GM21723 (cell line): ENCODE measurements at regions not wholly inside any gene's neighbourhood (a gene's known extent, or its start where the extent isn't known, plus 50 kb on each side); places are given as distances from the start of the nearest gene placed in this dataset.
"Not testable (repeated sequence)": the region's sequence is repeated elsewhere in the genome, so short reads cannot be mapped to it uniquely, and the experiment has no call there.

Experiments used
- ATAC-seq: cut with Tn5 transposase; IDR thresholded peaks from one replicate; pipeline ENCODE4 v1.9.1; 2021; ENCODE audit warnings: mild to moderate bottlenecking, moderate library complexity; ENCODE audit not compliant: unreplicated experiment

DNA sequence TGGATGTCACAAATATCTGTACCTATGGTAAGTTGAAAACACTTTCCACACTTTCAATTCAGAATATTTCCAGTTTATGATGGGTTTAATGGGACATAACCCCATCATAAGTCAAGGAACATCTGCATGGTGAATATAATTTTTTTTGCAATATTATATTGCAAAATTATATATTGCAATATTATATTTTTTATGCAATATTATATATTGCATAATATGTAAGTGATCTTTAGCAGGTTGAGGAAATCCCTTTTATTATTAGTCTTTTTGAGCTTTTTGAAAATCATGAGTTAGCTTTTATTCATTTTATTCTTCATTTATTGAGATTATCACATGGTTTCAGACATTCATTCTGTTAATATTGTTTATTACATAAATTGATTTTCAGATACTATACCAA lies 342.2 kb upstream of the GALNT5 start:
- ATAC-seq, result no peak

DNA sequence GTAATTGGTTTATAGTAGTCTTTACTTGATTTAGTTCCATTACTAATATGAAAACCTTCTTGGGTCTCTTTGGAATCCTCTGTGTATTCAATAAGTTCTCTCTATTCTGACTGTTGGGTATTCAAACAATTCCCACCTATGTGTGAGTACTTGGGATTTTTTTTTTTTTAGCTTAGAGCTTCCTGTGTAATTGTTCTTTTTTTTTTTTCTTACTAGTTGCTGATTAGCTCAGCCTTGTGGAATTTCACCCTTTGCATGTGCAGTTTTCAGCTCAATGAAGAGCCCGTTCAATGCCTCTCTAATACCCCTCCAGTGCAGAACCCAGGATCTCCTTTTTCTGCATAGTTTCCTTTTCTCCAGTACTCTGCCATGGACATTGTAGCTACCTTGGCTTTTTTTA lies 339.1 kb upstream of the GALNT5 start:
- no peak for ATAC-seq

DNA sequence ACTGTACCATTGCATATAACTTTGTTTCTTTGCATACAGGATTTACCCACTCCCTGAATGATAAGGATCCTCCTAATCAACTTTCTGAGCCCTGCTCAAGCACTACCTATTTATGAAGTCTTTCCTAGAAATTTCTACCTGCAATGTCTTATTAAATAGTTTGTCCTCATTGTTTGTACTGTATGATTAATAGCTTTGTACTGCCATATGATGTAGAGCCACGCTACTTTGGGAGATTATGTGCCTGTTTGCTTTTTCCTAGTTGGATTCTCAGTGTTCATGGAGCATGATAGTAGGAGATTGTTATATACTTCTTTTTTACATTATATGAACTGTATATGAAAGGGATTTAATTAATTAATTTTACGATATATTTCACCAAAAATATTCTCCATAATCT lies 327.1 kb upstream of the GALNT5 start:
- no peak for ATAC-seq

DNA sequence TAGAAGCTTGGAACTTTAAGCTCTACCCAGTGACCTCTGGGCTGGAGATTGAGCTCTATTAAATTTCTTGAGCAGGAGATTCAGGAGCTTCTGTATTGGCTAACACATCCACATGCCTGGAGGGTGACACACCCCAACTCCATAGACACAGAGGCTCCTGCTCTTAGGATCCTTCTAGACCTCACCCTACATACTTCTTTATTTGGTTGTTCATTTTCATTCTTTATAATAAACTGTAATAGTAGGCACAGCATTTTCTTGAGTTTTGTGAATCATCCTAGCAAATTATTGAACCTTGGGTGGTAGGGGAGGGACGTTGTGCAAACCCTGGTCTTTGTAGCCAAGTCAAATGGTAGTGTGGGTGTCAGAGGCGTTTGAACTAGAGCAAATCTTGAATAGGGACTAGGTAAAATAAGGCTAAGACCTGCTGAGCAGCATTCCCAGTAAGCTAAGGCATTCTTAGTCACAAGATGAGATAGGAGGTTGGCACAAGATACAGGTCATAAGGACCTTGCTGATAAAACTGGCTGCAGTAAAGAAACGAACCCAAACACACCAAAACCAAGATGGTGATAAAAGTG lies 323.8 kb upstream of the GALNT5 start:
- ATAC-seq, result no peak

DNA sequence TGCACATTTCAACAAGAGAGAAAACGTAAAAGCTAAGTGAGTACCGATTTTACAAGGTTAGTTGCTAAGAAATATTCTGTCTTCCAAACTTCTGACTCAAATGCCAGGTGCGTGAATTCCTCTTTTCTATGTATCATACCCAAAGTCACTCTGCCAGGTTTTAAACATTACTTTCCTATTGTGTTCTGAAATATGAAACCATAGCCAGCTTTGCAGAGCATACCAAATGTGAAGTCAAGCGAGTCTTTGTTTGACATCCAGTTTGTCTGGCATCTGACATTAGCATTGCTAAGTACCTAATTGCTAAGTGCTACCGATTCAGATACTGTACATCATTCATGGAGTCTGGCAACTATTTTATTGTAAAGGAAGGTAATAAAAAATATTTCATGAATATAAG lies 321.9 kb upstream of the GALNT5 start:
- no peak for ATAC-seq

DNA sequence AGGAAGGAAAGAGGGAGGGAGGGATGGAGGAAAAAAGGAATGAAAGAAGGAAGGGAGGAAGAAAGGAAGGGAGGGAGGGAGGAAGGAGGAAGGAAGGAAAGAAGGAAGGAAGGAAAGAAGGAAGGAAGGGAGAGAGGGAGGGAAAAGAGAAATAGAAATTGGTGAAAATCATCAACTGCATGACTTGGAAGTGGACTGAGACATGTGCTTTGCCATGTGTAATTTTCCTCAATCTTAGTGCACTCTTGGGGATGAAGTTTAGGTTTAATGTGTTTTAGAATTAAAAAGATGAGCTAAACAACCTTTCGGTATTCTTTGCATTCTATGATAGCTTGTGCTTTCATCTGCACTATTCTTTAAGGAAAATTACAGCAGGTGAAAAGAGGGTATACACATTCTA lies 320.1 kb upstream of the GALNT5 start:
- no peak for ATAC-seq

DNA sequence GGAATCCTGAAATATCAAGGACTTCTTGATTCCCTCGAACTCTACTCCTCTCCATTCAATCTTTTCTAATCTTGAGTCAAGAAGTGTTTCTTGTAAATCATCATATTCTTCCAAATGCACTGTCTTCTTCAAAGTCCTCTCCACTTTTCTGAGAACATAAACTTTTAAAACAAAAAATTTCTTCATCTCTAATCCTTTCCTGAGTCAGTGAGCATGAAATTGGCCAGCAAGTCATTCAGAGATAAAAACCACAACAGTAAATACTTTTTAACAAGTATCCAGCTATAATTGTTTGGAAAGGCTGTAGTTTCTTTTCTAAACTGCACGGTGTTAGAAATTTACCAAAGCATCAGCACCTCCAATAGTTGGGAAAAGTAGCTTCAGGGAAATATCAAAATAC lies 312.6 kb upstream of the GALNT5 start:
- ATAC-seq, result no peak

DNA sequence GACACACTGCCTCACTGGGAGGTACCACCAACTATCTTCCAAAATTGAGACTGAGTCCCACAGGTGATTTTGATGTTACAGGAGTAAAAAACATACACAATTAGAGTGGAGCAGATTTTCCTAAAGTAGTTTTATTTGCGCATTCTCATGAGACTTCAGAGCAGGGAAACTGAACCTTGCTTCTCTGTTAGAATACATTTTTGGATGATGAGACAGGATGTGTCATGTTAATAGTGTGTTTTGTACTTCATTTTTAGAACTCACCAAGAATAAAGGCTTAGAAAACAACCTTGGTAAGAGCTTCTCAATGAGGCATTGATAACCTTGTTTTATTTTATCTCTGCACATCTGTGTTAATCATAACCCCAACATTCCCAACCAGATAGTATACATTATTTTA lies 310.2 kb upstream of the GALNT5 start:
- ATAC-seq, result no peak

DNA sequence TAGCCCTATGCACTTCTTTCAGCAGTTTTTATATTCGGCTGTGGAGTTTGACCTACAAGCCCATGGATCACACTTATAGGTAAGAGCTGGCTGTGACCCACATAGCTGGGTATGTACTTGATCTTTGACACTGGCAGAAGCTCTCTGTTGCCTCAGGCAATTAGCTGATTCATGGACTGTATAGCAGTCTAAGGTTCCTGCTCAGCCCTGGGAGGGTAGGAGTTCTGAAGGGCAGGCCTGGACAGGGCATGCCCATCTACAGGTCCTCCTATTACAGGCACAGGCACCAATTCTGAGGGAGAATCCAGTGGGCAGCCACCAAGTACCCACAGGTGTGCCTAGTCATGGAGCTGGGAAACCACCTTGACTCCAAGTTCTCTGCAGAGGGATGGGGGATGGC lies 301.8 kb upstream of the GALNT5 start:
- no peak for ATAC-seq

DNA sequence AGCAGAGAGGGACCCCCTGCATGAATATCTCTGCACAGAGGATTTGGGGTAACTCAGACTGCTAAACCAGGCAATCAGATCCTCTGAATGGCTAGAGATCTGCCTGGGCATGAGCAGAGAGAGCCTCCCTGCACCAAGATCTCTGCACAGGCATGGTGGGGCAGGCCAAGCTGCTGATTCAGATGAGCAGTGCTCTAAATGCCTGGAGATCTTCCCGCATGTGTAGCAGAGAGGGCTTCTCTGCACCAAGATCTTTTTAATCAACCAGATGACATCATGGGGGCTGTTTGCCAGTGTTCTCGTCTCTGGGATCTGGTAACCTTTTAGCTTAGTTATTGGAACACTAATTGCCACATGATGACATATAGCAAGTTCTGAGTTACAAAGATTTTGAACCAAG lies 301.3 kb upstream of the GALNT5 start:
- ATAC-seq, result no peak

DNA sequence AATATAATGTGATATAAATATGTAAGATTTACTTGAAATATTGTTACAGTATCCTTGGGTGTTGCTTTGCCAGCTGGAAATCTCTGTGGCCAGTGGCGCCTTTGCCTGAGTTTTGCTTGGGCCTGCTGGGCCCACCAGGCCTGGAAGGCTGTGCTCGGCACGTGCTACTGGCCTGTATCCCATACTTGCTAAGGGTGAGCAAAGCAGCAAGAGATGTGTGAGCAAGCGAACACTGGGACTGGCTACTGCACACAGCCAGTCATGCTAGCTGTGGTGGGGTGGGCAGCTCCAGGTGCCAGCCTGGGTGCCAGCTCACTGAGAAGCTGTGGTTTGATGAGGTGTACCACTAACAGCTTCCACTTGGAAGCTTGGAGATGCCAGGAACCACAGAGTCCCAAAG lies 299.1 kb upstream of the GALNT5 start:
- ATAC-seq, result no peak

DNA sequence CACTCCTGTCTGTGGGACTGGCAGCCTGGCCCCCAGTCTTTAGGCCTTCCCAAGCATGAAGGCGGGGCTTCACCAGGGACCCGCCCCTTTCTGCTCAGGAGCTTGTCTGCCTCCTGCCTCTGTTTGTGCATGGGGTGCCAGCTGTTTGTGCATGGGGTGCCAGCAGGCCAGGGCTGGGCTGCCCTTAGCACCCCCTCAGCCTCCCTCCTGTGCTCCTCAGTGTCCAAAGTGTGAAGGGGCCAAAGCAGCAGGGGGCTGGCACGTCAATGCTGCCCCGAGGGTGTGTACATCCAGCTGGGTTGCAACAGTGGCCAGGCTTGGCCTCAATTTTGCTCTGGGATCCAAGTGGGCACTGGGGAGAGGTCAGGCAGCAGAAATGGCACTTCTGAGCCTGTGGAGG lies 298.0 kb upstream of the GALNT5 start:
- ATAC-seq, result no peak

DNA sequence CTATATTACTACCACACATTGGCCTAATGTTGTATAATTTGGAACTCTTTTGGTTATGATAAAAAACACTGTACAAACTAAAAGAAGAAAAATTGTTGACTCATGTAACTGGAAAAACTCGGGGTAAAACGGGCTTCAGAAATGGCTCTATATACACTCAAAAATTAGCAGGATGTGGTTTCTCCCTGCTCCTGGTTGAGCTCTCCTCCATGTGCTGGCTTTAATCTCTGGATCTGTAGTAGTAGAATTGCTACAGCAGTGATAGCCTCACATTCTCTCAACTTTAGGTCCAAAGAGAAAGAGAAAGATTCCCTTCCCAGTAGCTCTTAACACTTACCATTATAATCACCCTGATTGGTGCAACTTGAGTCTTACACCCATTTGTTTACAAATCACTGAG lies 274.9 kb upstream of the GALNT5 start:
- no peak for ATAC-seq

DNA sequence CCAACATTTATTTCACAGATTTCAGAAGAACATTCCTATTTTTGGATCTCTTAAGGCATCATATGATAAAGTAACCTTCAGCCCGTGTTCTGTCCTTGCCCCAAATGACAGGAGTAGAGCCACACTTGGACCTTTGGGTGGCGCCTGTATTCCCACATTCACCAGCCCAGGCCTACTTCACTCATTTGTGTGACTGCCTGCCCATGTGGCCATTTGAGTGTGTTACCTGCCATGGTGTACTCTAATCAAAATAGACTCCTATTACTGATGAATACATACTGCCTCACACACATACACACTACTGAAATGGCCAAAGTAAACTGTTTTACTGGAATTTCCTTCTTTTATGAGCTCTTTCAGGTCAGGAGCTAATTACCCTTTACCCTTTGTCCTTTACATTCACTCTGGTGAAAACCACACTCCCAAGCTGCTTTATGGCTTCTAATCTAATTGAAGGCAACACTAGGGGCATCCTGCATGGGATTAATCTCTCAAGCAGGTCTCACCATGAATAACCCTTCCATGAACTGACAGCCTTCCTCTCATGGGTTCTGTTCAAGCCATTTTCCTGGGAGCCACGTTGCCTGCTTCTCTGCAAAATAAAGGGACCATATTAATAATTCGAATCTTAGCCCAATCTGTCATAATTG lies 271.0 kb upstream of the GALNT5 start:
- ATAC-seq, result no peak

DNA sequence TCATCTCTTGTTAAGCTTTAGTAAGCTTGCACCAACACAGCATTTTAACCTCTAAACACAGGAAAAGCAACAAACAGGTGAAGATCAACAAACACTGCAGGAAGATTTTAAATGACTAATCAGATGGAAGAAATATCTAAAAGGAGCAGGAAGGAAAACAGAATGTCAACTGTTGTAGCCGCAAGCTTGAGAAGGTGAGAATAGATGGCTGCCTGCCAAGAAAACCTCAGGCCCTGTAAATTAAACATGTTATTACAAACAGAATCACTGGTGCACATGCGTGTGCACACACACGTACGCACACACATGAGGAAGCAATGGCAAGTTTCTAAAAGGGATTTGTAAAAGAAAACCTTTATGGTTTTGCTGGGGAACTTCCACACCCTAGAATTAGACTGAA lies 257.8 kb upstream of the GALNT5 start:
- no peak for ATAC-seq

DNA sequence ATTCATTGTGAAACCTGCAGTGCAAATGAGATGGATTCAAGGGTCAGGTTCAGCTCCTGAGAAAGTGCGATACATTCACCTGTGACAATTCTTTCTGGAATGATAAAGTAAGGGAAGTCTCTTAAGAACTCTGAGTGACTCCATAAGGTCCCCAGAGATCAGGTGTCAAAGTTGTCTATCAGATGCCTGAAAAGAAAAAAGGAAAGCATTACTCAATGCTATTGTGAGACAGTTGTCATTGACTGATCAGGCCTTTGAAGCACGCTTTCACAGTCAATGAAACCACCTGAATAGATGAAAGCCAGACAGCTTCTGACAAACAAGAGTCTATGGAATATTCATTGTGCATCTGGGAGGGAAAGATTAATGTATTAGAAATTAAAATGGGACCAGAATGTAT lies 252.7 kb upstream of the GALNT5 start:
- no peak for ATAC-seq

DNA sequence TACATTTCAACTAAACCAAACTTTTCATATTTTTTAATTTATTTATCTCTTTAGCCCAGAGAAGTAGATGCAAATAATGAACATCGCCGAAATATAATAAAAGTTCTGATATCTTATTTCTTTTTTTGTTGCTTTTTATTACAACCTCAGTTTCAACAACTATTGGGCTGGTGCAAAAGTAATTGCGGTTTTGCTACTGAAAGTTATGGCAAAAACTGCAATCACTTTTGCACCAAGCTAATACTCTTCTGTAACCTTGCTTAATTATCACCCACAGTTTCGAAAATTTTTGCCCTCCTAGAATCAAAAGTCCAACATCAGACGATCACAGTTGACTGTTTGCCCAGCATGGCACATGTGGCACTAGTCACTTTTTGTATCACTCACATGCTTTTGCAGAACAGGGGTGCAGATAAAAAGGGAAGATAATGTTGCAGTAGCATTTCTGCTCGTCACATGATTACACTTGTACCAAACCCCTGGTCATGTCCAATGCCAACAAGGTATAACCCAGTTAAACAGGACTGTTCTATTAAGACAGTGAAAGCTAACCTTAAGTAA lies 242.4 kb upstream of the GALNT5 start:
- no peak for ATAC-seq

DNA sequence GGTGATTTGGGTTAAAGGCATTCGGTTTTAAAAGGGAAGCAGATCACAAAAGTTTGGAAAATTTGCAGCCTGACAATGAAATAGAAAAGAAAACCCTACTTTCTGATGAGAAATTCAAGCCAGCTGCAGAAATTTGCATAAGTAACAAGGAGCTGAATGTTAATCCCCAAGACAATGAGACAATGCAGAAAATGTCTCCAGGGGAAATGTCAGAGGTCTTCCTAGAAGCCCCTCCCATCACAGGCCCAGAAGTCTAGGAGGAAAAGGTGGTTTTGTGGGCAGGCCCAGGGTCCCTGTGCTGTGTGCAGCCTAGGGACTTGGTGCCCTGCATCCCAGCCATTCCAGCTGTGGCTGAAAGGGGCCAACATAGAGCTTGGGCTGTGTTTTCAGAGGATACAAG lies 234.2 kb upstream of the GALNT5 start:
- ATAC-seq, result not testable (repeated sequence)

DNA sequence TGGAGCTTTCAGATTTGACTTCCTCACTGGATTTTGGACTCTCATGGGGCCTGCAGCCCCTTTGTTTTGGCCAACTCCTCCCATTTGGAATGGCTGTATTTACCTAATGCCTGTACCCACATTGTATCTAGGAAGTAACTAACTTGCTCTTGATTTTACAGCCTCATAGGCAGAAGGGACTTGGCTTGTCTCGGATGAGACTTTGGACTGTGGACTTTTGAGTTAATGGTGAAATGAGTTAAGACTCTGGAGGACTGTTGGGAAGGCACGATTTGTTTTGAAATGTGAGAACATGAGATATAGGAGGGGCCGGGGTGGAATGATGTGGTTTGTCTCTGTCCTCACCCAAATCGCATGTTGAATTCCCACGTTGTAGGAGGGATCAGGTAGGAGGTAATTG lies 233.4 kb upstream of the GALNT5 start:
- no peak for ATAC-seq

DNA sequence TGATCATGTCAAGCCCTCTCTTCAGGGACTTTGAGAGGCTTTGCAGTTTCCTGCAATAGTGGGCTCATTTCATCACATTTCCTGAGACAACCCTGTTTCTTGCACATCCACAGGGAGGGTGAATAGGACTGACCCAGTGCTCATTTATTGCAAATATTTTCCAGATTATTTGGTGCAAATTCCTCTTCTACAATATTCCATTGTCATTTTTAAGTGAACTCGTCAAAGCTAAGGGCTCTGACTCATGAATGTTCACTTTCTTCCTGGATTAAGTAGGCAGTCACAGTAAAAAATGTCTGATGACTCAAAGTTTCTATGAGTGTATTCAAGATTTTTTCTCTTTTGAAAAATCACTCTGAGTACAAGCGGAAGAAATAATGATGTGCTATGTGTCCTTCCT lies 225.5 kb upstream of the GALNT5 start:
- no peak for ATAC-seq

DNA sequence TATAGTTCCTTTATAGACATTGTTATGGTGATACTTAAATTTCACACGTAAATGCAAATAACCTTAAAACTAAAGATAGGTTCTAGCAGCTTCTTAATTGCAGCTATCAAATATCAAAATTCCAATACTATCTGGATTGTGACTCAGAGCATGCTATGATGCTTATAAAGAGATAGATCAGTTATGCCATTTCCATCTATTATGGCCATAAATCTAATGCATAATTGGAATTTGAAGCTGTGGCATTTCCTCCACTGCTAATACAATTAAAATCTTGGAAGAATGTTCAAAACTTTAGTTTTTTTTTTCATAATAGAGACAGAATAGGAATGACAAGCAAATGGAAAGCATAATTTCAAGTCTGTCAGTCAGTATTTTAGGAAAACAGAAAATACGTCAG lies 220.8 kb upstream of the GALNT5 start:
- no peak for ATAC-seq

DNA sequence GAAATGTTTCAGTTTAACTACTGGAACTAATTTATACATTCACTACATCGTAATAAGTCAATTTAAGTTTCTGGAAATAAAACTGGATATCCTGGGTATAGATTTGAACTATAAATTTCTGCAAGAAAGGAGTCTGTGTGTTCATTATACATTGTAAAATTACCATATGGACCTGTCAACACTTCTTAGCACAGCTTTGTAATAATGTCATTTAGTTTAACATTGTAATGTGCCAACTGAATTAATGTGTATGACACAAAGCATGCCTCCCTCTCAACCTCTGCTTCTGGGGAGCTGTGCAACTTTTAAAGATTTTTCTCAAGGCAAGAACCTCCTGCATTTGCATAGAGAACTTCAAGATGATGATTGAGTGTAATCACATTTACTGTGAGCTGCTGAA lies 213.7 kb upstream of the GALNT5 start:
- no peak for ATAC-seq

DNA sequence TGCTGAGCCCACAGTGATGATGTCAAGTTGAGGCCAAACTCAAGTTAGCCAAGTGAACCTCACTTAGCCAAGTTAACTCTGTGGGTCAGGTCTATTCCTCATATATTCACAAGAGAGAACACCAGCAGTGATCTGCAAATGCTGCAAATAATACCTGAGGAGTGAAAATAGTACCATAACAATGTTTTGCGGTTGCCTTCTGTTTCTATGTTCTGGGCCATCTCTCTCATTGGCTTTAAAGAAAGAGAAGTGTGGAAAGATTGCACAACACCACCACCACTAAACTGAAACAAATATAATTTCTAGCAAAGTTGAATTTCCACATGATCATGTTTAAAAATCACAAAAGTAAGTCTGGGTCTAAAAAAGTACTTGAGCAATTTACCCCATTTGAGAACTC lies 211.1 kb upstream of the GALNT5 start:
- ATAC-seq, result no peak
